ENCODE measurements at regions not wholly inside any gene's neighbourhood (a gene's known extent, or its start where the extent isn't known, plus 50 kb on each side); places are given as distances from the start of the nearest gene placed in this dataset.

DNA sequence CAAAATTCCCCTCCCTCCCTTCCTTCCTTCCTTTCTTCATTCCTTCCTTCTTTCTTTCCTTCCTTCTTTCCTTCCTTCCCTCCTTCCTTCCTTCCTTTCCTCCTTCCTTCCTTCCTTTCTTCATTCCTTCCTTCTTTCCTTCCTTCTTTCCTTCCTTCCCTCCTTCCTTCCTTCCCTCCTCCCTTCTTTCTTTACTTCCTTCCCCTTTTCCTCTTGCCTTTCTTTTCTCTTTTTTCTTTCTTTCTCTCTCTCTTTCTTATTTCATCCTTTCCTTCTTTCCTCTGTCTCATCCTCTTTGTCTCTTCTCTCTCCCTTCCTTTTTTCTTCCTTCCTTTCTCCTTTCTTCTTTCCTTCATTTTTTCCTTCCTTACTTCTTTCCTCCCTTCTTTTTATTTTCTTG, 171.9 kb upstream of the BRINP3 start:
- TF ChIP-seq, protein P1, sequence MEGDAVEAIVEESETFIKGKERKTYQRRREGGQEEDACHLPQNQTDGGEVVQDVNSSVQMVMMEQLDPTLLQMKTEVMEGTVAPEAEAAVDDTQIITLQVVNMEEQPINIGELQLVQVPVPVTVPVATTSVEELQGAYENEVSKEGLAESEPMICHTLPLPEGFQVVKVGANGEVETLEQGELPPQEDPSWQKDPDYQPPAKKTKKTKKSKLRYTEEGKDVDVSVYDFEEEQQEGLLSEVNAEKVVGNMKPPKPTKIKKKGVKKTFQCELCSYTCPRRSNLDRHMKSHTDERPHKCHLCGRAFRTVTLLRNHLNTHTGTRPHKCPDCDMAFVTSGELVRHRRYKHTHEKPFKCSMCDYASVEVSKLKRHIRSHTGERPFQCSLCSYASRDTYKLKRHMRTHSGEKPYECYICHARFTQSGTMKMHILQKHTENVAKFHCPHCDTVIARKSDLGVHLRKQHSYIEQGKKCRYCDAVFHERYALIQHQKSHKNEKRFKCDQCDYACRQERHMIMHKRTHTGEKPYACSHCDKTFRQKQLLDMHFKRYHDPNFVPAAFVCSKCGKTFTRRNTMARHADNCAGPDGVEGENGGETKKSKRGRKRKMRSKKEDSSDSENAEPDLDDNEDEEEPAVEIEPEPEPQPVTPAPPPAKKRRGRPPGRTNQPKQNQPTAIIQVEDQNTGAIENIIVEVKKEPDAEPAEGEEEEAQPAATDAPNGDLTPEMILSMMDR (IDR thresholded peaks at IDR 0.05; ENCODE audit: borderline replicate concordance, extremely low read depth, low read length, poor library complexity, severe bottlenecking), result no peak
- TF ChIP-seq EZH2 (IDR thresholded peaks at IDR 0.05; ENCODE audit: borderline replicate concordance, low read depth, low read length, severe bottlenecking), result no peak
